Chondrocyte (in vitro differentiated cells): ENCODE measurements at regions not wholly inside any gene's neighbourhood (a gene's known extent, or its start where the extent isn't known, plus 50 kb on each side); places are given as distances from the start of the nearest gene placed in this dataset.

Experiments used
- DNase-seq: peaks from one replicate; pipeline ENCODE4 v3.0.0; 2021; ENCODE audit warnings: mixed read lengths, low spot score
- H3K27ac Mint-ChIP-seq: one replicate; pipeline ENCODE4 v1.8.0; 2021; ENCODE audit warnings: mild to moderate bottlenecking, moderate library complexity, mixed read lengths; ENCODE audit not compliant: unreplicated experiment
- H3K27me3 Mint-ChIP-seq: 2 replicates; pipeline ENCODE4 v1.8.0; 2021; ENCODE audit warnings: low read depth, mixed read lengths
- H3K36me3 Mint-ChIP-seq: 2 replicates; pipeline ENCODE4 v1.8.0; 2021; ENCODE audit warnings: low read depth, mixed read lengths
- H3K4me1 Mint-ChIP-seq: 2 replicates; pipeline ENCODE4 v1.8.0; 2021; ENCODE audit warnings: low read depth, mild to moderate bottlenecking, mixed read lengths
- H3K4me3 Mint-ChIP-seq: one replicate; pipeline ENCODE4 v1.8.0; 2021; ENCODE audit warnings: mild to moderate bottlenecking, moderate library complexity, mixed read lengths; ENCODE audit not compliant: unreplicated experiment
- H3K9me3 Mint-ChIP-seq: 2 replicates; pipeline ENCODE4 v1.8.0; 2021; ENCODE audit warnings: low read depth, mixed read lengths
- TF ChIP-seq, protein P1 (sequence below): fragments of 200-600 bp; sonication (generic); IDR thresholded peaks from 2 replicates; pipeline ENCODE4 v1.5.0; 2021; ENCODE audit warnings: antibody characterized with exemption, mild to moderate bottlenecking, moderate library complexity

DNA sequence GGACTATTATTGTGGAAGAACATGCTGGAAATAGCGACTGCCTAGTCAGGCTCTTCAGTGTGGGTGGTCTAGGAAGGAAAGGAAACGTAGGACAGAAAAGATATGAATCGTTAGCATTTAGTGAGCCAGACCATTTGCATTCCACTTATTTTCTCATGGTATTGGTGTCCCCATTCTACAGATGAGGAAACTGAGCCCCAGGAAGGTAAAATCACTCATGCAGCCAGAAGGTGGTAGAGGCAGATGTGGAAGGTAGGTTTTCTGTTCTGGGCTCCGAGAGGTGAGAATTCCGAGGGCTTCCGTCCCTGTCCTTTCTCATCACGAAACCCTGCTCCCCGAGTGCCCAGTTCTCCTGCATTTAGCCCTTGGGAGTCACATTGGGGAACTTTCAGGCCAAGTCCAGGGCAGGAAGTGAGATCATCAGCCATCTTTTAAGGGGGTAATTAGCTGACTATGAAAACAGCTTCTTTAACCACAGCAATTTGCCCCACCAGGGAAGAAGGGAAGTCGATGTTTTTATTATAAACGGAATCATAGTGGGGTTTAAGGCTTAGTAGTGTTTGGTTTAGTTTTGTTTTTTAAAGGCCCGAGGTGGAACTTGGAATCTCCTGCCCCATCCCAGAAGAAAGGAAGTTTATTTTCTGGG is 110.7 kb upstream of the IRX3 start:
- DNase-seq: no peak
- peaks cover 14% of the 10 kb centered on the region for H3K4me1 Mint-ChIP-seq
- TF ChIP-seq, protein P1, sequence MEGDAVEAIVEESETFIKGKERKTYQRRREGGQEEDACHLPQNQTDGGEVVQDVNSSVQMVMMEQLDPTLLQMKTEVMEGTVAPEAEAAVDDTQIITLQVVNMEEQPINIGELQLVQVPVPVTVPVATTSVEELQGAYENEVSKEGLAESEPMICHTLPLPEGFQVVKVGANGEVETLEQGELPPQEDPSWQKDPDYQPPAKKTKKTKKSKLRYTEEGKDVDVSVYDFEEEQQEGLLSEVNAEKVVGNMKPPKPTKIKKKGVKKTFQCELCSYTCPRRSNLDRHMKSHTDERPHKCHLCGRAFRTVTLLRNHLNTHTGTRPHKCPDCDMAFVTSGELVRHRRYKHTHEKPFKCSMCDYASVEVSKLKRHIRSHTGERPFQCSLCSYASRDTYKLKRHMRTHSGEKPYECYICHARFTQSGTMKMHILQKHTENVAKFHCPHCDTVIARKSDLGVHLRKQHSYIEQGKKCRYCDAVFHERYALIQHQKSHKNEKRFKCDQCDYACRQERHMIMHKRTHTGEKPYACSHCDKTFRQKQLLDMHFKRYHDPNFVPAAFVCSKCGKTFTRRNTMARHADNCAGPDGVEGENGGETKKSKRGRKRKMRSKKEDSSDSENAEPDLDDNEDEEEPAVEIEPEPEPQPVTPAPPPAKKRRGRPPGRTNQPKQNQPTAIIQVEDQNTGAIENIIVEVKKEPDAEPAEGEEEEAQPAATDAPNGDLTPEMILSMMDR: no peak
- no peaks in the 10 kb centered on the region for H3K36me3 Mint-ChIP-seq
- peak overlapping the region; percentile 37 for H3K27ac Mint-ChIP-seq
- H3K9me3 Mint-ChIP-seq: peaks cover 7% of the 10 kb centered on the region
- peaks cover 12% of the 10 kb centered on the region for H3K27me3 Mint-ChIP-seq
- H3K4me3 Mint-ChIP-seq: no peak overlapping the region

DNA sequence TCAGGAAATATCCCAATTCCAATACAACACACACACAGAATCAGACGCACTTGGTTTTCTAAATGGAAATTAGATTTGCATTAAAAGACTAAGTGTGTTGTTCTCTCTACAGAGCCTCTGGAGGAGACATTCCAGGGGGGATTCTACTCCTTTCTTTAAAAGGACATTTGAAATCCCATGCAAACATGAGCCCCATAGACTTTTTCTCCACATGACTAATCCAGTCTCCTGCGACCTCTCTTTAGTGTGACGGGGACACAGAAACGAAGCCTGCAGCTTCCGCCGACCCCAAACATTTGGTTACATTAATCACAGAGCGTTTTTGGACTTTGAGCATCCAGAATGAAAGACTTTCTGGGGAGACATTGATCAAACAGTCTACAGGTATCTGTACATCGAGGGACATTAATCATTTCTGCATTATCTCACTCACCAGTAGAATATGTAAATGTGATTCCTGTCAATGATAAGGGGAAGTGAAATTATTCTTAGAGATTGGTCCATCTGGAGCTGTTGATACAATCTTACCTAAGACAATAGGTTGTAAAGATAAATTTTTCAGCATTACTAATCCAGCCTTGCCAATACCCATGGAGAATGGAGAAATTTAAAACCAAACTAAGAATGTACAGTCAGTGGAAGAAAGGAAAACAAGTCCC is 103.4 kb upstream of the IRX3 start:
- no peak for DNase-seq
- Mint-ChIP-seq H3K27ac (no peak overlapping the region), H3K4me3 (no peak overlapping the region), H3K27me3 (peaks cover 24% of the 10 kb centered on the region), H3K9me3 (peaks cover 7% of the 10 kb centered on the region), H3K4me1 (no peaks in the 10 kb centered on the region), H3K36me3 (no peaks in the 10 kb centered on the region)
- TF ChIP-seq, protein P1: no peak

DNA sequence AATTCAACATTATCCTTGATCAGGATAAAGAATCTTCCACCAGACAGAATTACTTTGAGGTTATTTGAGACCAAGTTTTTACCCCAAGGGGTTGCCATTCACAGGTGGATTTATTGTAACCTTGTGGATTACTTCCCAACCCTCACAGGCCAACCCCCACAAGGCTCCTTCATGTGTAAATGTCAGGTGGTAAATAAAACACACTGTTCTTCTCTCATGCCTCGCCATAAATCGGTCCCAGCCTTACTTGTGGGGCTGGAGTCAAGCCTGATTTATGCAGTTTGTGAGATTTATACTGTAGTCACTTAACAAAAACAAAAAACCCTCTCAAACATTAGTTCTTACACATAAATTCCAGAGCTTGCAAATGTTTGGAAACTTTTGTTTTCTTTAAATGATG is 98.6 kb upstream of the IRX3 start:
- TF ChIP-seq, protein P1: no peak
- H3K27me3 Mint-ChIP-seq: peaks cover 30% of the 10 kb centered on the region
- peaks cover 3% of the 10 kb centered on the region for H3K9me3 Mint-ChIP-seq
- H3K4me3 Mint-ChIP-seq: no peak overlapping the region
- no peak for DNase-seq
- H3K4me1 Mint-ChIP-seq: no peaks in the 10 kb centered on the region
- peaks cover 4% of the 10 kb centered on the region for H3K36me3 Mint-ChIP-seq
- H3K27ac Mint-ChIP-seq: no peak overlapping the region

DNA sequence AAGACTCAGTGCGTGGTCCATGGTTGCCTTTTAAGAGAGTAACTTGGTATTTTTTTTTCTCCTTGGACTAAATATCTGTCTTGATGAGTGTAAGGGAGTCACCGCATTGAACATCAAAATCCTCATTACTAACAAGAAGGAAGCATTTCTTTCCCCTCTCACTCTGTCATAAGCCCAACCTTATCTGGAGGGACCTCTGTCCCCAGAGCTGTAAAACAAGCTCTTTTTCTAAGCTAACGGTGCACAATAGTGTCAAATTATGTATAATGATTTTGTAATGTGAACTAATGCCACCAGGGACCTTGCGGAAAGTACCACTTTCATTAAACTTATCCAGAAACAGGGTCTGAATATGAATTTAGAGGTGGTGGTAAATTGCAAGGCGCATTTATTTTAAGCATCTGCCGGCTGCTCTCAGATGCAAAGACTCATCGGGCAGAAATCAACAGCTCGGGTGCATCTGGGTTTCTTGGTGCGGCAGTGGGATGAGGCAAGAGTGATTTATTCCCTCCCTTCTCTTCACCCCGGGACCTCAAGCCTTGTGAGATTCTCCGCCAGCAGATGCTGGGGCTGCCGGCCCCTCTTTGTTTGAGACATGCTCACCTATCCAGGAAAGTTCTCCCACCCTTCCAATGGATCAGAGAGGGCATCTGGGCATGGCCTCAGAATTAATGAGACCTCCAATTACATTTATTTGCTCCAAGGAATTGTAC is 95.2 kb upstream of the IRX3 start:
- peaks cover 33% of the 10 kb centered on the region for H3K27me3 Mint-ChIP-seq
- H3K27ac Mint-ChIP-seq: no peak overlapping the region
- no peaks in the 10 kb centered on the region for H3K4me1 Mint-ChIP-seq
- no peak for DNase-seq
- peaks cover 13% of the 10 kb centered on the region for H3K36me3 Mint-ChIP-seq
- H3K4me3 Mint-ChIP-seq: no peak overlapping the region
- TF ChIP-seq, protein P1: no peak
- H3K9me3 Mint-ChIP-seq: peaks cover 15% of the 10 kb centered on the region

DNA sequence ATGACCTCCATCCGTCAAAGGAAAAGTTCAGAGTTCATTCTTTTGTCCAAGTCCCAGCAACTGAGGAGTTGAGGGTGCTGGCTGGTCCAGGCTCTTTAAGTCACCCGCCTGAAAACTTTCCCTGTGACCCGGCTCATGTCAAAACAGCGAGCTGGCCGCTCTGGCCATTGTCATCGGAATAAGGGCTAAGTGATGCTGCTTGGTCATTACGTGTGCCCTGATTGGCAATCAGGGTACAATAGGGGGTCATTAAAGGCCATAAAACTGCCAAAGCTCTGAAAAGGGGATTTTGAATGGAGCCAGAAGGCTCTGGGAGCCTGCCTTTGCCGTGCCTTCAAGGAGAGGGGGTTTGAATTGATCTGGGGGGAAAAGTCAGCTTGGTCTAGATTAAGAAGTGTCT is 88.5 kb upstream of the IRX3 start:
- H3K27me3 Mint-ChIP-seq: peaks cover 22% of the 10 kb centered on the region
- peaks cover 14% of the 10 kb centered on the region for H3K4me1 Mint-ChIP-seq
- DNase-seq: no peak
- peaks cover 11% of the 10 kb centered on the region for H3K9me3 Mint-ChIP-seq
- peaks cover 8% of the 10 kb centered on the region for H3K36me3 Mint-ChIP-seq
- H3K27ac Mint-ChIP-seq: no peak overlapping the region
- TF ChIP-seq, protein P1: no peak
- no peak overlapping the region for H3K4me3 Mint-ChIP-seq
